ENCODE measurements at regions not wholly inside any gene's neighbourhood (a gene's known extent, or its start where the extent isn't known, plus 50 kb on each side); places are given as distances from the start of the nearest gene placed in this dataset.
"Not testable (repeated sequence)": the region's sequence is repeated elsewhere in the genome, so short reads cannot be mapped to it uniquely, and the experiment has no call there.

DNA sequence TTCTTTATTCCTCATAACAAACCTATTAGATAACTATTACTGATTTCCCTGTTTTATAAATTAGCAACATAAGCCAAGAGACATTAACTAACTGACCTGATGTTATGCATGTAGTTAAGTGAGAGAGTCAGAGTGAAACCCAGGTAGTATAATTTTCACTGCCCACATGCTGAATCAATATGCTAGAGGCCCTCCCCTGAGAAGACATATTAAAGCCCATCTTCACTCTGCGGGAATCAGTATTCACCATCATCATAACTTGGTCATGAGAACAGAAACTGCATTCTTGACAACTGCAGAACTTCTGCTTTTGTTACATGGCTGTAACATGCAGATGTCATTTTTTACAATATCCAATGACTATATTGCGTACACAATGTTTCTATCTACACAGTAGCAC, 1324.3 kb downstream of the ARAP2 start:
- no peak for FAIRE-seq

DNA sequence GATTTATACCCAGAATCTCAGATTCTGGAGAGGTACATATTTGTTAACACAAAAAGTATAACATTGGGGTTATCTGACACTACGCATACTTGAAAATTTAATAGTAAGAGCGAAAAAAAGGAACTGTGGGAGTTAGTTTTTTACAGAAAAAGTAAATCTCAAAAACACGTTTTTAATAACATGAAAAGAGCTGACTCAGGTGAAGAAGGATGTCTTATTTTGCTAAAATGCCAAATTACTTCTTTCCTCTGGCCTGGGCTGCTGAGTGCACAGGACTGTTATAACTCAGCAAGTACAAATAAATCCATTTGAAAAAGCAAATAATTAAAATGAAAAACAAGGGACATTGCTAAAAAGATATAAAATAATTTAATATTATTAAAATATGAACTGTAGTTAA, 1322.9 kb downstream of the ARAP2 start:
- no peak for FAIRE-seq

DNA sequence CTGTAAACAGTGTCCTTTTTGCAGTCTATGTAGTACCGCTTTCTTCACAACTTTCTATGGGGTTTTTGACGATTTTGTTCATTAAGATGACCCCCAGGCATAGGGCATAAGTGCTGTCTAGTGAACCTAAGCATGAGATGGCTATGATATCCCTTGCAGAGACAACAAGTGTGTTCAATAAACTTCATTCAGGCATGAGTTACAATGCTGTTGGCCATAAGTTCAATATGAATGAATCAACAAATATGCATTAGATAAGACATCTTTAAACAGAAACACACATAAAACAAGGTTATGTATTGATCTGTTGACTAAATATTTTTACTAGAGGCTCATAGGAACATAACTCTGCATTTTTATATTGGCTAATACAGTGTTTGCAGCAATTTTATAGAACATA, 1322.0 kb downstream of the ARAP2 start:
- no peak for FAIRE-seq

DNA sequence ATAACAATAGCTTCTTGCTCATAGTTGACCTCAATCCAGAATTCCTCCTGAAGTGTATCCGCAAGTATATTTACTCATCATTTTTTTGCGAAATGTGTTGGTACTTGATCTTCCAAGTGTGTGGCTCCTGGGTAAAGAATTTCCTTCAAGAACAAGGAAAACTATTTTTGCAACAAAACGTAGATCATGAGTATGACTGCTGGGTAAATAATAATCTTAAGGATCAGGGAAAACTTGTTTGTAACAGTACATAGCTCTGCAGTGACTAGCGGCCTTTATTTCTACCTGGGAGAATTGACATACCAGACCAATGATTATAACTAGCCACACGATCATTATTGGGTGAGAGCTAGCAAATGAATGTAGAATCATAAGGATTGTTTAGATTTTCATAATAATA, 1311.7 kb downstream of the ARAP2 start:
- FAIRE-seq, result no peak

GRCh38 chr4:34935739-34936138, 1308.6 kb downstream of the ARAP2 start:
- no peak for FAIRE-seq

DNA sequence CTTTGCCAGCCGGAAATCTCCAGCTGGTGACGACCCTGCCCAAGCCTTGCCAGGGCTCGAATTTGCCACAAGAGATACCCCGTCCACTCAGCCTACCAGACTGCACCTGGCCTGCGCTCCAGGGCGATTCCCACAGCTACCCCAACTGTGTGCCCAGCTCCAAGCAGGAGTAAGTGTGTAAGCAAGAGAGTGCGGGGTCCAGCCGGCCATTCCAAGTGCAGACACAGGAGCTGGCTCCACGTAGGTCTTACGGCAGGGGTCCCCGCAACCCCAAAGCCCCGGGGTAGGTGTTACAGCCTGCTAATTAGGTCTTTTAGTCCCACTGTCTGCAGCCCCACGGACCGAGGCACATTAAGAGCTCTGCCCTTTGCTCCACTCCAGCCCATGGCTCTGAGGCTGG, 1305.2 kb downstream of the ARAP2 start:
- FAIRE-seq, result no peak

GRCh38 chr4:34943741-34944386, 1300.5 kb downstream of the ARAP2 start:
- FAIRE-seq, result no peak

GRCh38 chr4:34950926-34951325, 1293.4 kb downstream of the ARAP2 start:
- no peak for FAIRE-seq

GRCh38 chr4:34953145-34953799, 1291.0 kb downstream of the ARAP2 start:
- no peak for FAIRE-seq

GRCh38 chr4:34964613-34965012, 1279.7 kb downstream of the ARAP2 start:
- FAIRE-seq, result no peak

GRCh38 chr4:34972189-34972588, 1272.1 kb downstream of the ARAP2 start:
- no peak for FAIRE-seq

DNA sequence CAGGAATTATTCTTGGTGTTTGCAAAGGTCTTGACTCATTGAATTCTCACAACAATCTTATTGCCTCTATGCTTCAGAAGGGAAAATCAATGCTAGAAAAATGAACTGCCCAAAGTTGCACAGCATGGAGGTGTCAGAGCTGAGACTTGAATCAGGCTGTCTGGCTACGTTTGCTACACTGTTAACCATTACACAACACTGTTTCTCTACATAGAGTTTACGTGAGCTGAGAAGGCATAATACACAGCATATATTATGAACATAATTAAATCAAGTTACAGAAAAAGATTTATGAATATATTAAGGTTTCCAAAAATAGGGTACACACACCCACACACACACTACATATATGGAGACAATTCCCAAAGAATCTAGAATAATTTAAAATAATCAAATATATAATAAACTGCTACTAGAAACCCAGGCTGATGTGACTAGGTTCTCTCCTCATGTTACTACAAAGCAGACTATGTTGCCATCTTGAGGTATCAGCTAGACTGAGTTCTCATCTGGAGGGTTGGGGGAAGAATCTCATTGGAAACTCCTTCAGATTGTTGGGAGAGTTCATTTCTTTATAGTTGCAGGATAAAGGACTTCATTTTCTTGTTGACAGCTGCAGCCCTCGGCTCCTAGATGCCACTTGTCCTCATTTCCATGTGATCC, 1270.5 kb downstream of the ARAP2 start:
- no peak for FAIRE-seq

- FAIRE-seq, result no peak
These were observed 1270.0 kb downstream of the ARAP2 start for GRCh38 chr4:34974313-34974680.

- not testable (repeated sequence) for FAIRE-seq
These were observed 1223.1 kb downstream of the ARAP2 start for GRCh38 chr4:35021222-35021621.

DNA sequence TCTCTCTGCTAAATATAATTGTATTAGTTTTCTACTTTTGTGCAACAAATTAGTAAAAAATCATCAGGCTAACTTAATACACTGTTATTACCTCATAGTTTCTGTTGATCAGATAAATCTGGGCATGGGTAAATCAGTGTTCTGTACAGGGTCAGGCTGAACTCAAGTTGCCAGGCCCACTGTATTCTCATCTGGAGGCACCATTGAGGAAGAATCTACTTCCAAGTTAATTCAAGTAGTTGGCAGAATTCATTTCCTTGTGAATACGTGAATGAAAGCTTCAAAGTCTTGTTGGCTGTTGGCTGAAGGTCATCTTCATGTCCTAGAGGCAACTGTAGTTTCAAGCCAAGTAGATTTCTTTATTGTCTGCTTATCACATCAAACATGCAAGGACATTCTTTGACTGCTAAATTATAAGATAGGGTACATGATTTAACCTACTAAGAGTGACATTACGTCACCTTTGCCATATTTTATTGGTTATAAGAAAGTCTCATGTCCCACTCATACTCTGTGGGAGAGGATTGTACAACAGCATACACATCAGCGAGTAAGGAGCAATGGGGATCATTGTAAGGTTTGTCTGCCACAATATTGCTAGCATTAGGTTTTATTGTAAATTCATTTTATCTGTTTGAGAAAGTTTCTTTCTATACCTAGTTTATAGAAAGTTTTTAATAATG, 1219.0 kb downstream of the ARAP2 start:
- no peak for FAIRE-seq

- FAIRE-seq, result no peak
These were observed 1206.1 kb downstream of the ARAP2 start for GRCh38 chr4:35038079-35038805.

- no peak for FAIRE-seq
These were observed 1205.5 kb downstream of the ARAP2 start for GRCh38 chr4:35038845-35039244.

DNA sequence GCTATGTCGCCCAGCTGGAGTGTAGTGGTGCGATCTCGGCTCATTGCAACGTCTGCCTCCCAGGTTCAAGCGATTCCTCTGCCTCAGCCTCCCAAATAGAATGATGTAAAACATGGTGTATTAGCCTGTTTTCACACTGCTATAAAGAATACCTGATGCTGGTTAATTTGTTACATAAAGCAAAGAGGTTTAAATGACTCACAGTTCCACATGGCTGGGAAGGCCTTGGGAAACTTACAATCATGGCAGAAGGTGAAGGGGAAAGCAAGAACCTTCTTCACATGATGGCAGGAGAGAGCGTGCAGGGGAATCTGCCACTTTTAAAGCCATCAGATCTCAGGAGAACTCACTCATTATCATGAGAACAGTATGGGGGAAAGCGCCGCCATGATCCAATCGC, 1191.8 kb downstream of the ARAP2 start:
- no peak for FAIRE-seq

- no peak for FAIRE-seq
These were observed 1181.2 kb downstream of the ARAP2 start for GRCh38 chr4:35063031-35063570.

DNA sequence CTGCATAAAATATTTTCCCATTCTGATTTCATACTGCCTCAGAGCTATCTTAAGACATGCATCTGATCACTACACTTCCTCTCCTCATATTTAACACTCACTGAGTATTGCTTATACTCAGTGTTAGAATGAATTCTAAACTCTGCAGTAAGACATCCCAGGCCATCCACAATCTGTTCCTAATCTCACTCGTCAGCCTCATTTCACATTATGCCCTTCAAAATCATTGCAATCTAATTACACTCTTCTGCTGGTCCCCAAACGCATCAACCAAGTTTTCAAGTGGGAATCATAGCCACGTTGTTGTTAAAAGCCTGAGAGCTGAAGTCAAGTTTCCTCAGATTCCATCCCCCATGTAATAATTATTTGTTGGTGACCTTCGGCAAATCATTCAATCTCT, 1177.9 kb downstream of the ARAP2 start:
- FAIRE-seq, result no peak

DNA sequence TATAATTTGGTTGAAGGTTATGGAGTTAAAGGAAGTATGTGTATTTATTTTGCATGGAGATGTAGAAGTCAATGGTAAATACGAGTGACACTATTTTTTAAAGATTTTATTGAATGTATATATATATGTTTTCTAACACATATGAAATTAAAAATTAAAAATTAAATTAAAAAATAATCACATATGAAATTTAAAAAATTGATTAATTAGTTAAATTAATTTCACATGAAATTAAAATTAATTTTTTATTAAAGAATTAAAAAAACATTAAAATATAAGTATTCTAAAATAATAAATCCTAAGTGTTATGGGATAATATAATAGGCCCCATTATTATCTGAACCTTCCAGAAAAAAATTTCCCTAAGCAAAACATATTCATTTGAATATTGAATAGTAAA, 1163.5 kb downstream of the ARAP2 start:
- FAIRE-seq, result peak; percentile 83

DNA sequence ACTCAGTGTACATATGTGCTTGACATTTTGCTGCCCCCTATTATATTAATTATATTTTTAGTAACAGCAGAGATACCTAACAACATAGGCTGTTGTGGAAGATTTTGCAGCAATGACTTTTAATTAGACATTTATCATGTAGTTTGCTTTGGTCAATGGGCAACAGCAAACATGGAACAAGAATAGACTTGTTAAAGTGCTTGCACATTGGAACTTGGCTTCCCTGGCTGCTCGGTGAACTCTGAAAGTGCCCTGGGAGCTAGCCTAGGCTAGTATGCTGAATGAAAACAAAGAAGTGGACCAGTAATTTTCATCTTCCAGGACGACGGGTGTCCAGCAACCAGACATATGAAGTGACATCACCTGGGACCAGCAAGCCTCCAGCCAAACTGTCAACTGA, 1157.1 kb downstream of the ARAP2 start:
- FAIRE-seq, result no peak

DNA sequence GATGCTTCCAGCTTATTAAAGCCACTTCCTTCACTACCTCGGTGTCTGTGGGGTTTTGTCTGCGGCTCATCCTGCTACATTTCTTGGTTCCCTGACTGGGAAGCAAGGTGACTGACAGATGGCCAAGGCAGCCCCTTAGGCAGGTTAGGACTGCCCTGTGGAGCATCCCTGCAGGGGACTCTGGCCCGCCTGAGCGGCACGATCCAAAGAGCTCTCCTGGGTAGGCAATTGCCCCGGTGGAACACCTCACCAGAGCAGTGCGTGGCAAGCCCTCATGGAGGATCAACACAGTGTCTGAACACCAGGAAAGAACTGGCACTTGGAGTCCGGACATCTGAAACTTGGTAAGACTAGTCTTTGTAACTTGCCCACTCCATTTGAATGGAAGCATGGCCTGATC, 1143.4 kb downstream of the ARAP2 start:
- FAIRE-seq, result no peak
